ENCODE measurements at regions not wholly inside any gene's neighbourhood (a gene's known extent, or its start where the extent isn't known, plus 50 kb on each side); places are given as distances from the start of the nearest gene placed in this dataset.

- no peaks in the 10 kb centered on the region for H3K27me3 Mint-ChIP-seq (ENCODE audit: insufficient read depth, low read depth)
- Histone ChIP-seq H3K9ac (no peak overlapping the region), H3K4me3 (no peak overlapping the region), H3F3A (ENCODE audit: low read depth) (no peaks in the 10 kb centered on the region), H3K4me2 (no peak overlapping the region), H3K36me3 (no peaks in the 10 kb centered on the region), H3K27ac (no peak overlapping the region), H3K27me3 (no peaks in the 10 kb centered on the region), H3K79me2 (ENCODE audit: low read depth) (no peaks in the 10 kb centered on the region), H2AFZ (replicated peaks) (no peak overlapping the region), H3K9me3 (ENCODE audit: low read depth) (no peaks in the 10 kb centered on the region), H4K20me1 (ENCODE audit: low read depth) (no peaks in the 10 kb centered on the region), H3K4me1 (no peaks in the 10 kb centered on the region)
- no peak overlapping the region for H3K4me3 Mint-ChIP-seq
- TF ChIP-seq EZH2phosphoT487 (IDR thresholded peaks at IDR 0.05) (no peak), EZH2 (IDR thresholded peaks at IDR 0.05) (no peak)
- TF ChIP-seq, protein P1, sequence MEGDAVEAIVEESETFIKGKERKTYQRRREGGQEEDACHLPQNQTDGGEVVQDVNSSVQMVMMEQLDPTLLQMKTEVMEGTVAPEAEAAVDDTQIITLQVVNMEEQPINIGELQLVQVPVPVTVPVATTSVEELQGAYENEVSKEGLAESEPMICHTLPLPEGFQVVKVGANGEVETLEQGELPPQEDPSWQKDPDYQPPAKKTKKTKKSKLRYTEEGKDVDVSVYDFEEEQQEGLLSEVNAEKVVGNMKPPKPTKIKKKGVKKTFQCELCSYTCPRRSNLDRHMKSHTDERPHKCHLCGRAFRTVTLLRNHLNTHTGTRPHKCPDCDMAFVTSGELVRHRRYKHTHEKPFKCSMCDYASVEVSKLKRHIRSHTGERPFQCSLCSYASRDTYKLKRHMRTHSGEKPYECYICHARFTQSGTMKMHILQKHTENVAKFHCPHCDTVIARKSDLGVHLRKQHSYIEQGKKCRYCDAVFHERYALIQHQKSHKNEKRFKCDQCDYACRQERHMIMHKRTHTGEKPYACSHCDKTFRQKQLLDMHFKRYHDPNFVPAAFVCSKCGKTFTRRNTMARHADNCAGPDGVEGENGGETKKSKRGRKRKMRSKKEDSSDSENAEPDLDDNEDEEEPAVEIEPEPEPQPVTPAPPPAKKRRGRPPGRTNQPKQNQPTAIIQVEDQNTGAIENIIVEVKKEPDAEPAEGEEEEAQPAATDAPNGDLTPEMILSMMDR (IDR thresholded peaks at IDR 0.05), result no peak
- no peaks in the 10 kb centered on the region for H3K9me3 Mint-ChIP-seq
- no peak overlapping the region for H3K27ac Mint-ChIP-seq
- no peaks in the 10 kb centered on the region for H3K4me1 Mint-ChIP-seq
- DNase-seq (ENCODE audit: low spot score), result no peak
- H3K36me3 Mint-ChIP-seq, result no peaks in the 10 kb centered on the region
These were observed 89.0 kb downstream of the CH25H start for GRCh38 chr10:89118091-89118490.

DNA sequence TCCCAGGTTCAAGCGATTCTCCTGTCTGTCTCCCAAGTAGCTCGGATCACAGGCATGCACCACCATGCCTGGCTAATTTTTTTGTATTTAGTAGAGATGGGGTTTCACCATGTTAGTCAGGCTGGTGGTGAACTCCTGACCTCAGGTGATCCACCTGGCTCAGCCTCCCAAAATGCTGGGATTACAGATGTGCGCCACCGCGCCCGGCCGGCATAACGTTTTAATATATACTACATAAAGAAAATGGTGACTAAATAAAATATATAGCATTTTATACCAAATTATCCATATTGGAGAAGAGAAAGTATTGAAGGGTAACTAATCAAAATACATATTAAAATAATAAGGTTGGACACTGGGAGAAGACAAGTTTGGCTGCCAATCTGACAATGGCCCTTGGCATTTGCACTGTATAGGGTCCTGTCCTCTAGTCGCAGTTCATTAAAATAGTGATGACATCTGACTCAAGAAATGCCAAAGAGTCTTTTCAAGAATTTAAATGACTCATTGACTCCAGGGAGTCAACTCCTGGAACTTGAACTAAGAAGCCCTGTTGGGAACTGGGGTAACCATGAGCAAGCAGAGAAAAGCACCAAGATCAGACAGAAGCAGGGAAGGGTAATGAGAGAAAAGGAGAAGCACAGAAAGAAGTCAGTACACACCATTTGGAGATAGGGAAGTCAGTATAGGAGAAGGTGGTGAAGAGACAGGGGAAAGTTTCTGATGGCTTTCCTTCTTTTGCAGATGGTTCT, 91.1 kb downstream of the CH25H start:
- Histone ChIP-seq H3K27me3 (no peaks in the 10 kb centered on the region), H3K4me2 (no peak overlapping the region), H3K4me1 (no peaks in the 10 kb centered on the region), H3K4me3 (no peak overlapping the region), H3K27ac (no peak overlapping the region), H2AFZ (replicated peaks) (no peak overlapping the region), H3K9ac (no peak overlapping the region), H3F3A (ENCODE audit: low read depth) (no peaks in the 10 kb centered on the region), H3K79me2 (ENCODE audit: low read depth) (no peaks in the 10 kb centered on the region), H4K20me1 (ENCODE audit: low read depth) (no peaks in the 10 kb centered on the region), H3K9me3 (ENCODE audit: low read depth) (no peaks in the 10 kb centered on the region), H3K36me3 (no peaks in the 10 kb centered on the region)
- Mint-ChIP-seq H3K27ac (no peak overlapping the region), H3K4me3 (no peak overlapping the region), H3K27me3 (ENCODE audit: insufficient read depth, low read depth) (peaks cover 2% of the 10 kb centered on the region), H3K4me1 (no peaks in the 10 kb centered on the region), H3K36me3 (no peaks in the 10 kb centered on the region), H3K9me3 (no peaks in the 10 kb centered on the region)
- DNase-seq (ENCODE audit: low spot score), result no peak
- no peak for TF ChIP-seq EZH2 (IDR thresholded peaks at IDR 0.05)
- no peak for TF ChIP-seq EZH2phosphoT487 (IDR thresholded peaks at IDR 0.05)
- TF ChIP-seq, protein P1 (IDR thresholded peaks at IDR 0.05), result no peak

- Histone ChIP-seq H3K4me3 (no peak overlapping the region), H3K4me1 (no peaks in the 10 kb centered on the region), H3K36me3 (no peaks in the 10 kb centered on the region), H3K9ac (no peak overlapping the region), H3K4me2 (no peak overlapping the region), H3K9me3 (ENCODE audit: low read depth) (no peaks in the 10 kb centered on the region), H4K20me1 (ENCODE audit: low read depth) (no peaks in the 10 kb centered on the region), H3K79me2 (ENCODE audit: low read depth) (no peaks in the 10 kb centered on the region), H3K27me3 (no peaks in the 10 kb centered on the region), H2AFZ (replicated peaks) (no peak overlapping the region), H3F3A (ENCODE audit: low read depth) (no peaks in the 10 kb centered on the region), H3K27ac (no peak overlapping the region)
- no peak for TF ChIP-seq EZH2 (IDR thresholded peaks at IDR 0.05)
- TF ChIP-seq, protein P1 (IDR thresholded peaks at IDR 0.05), result no peak
- no peak for TF ChIP-seq EZH2phosphoT487 (IDR thresholded peaks at IDR 0.05)
- Mint-ChIP-seq H3K27me3 (ENCODE audit: insufficient read depth, low read depth) (peaks cover 2% of the 10 kb centered on the region), H3K4me3 (no peak overlapping the region), H3K9me3 (no peaks in the 10 kb centered on the region), H3K36me3 (no peaks in the 10 kb centered on the region), H3K4me1 (no peaks in the 10 kb centered on the region), H3K27ac (no peak overlapping the region)
- DNase-seq (ENCODE audit: low spot score), result no peak
These were observed 92.1 kb downstream of the CH25H start for GRCh38 chr10:89114846-89115625.
